Endometrium (tissue), 2 donors: ENCODE measurements at regions not wholly inside any gene's neighbourhood (a gene's known extent, or its start where the extent isn't known, plus 50 kb on each side); places are given as distances from the start of the nearest gene placed in this dataset.
"Not testable (repeated sequence)": the region's sequence is repeated elsewhere in the genome, so short reads cannot be mapped to it uniquely, and the experiment has no call there.

Experiments
- FAIRE-seq: peaks from 2 replicates; lab custom pipeline; 2012; peaks lifted over from hg19 to GRCh38; lab: Jason Lieb, UNC
- donor health status: control.
- donor health status: control.

DNA sequence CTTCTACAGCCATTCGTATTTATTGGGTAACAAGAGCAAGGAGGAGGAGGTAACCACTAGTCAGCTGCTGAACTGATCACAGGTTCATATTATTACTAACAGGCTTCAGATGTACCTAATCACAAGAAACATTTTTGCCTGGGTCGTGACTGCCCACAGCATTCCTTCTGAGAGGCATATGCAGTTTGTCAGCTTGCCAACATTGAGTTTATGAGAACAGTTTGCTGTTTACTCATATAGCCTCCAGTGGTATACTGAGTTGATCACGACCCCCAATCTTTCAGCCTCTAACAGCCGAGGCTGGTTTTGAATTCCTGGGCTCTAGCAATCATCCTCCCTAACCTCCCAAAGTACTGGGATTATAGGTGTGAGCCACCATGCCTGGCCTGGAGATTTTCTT is 693.6 kb downstream of the TLE1 start:
- no peak for FAIRE-seq

DNA sequence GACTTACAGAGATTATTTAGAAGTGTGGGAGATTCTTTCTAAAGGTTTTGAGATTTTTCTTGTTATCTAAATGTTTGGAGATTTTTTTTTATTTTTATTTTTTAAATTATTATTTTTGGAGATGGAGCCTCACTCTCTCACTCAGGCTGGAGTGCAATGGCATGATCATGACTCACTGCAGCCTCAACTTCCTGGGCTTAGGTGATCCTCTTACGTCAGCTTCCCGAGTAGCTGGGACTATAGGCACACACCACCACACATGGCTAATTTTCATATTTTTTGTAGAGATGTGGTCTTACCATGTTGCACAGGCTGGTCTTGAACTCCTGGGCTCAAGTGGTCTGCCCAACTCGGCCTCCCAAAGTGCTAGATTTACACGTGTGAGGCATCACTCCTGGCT is 694.5 kb downstream of the TLE1 start:
- FAIRE-seq: no peak

DNA sequence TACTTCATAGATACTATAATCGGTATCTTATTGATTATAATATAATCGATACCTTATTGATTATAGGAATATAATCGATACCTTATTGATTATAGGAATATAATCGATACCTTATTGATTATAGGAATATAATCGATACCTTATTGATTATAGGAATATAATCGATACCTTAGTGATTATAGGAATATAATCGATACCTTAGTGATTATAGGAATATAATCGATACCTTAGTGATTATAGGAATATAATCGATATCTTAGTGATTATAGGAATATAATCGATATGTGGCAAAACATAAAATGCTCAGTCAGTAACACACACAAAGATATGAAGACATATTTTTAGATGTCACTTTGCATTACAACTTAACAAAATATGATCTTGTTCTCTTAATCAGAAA is 703.8 kb downstream of the TLE1 start:
- FAIRE-seq: peak; percentile 95

DNA sequence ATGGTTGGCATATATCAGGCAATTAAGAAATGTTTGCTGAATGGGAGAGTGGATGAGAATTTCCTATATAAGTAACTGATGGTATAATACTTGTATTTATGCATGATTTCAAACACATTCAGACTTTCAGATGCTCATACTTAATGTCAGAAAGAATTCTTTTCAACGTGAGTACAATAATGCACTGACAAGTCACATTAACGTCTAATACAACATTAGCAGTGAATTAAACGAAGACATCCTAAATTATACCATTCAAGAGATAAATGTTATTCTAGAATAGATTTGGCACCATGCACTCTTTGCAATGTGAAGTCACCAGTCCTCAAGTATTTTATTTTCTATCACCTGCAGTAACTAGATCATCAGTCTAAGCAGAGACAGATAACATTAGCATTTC is 712.9 kb downstream of the TLE1 start:
- FAIRE-seq: no peak

DNA sequence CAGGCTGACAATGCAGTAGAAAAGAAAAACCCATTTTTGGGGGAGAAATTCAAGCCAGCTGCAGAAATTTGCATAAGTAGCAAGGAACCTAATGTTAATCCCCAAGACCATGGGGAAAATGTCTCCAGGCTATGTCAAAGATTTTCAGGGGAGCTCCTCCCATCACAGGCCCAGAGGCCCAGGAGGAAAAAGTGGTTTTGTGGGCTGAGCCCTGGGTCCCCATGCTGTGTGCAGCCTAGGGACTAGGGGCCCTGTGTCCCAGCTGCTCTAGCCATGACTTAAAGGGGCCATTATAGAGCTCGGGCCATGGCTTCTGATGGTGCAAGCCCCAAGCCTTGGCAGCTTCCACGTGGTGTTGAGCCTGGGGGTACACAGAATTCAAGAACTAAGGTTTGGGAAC is 719.0 kb downstream of the TLE1 start:
- not testable (repeated sequence) for FAIRE-seq

DNA sequence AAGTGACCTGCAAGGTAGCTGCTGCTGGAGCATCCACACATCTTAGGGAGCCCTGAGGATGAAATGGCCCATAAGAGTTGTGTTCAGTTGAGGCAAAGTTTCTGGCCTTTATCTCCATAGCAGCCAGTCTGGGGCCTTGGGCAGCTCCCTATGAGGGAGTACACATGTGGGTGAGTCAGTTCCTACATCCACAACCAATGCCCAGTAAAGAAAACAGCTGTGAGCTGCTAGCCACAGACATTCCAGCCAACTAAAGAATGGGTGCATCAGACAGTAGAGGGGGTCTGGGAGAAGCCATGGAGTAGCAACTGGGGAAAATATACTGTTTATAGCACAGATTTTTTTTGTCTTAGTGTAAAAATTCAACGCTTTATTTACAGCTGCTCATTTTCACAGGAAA is 720.7 kb downstream of the TLE1 start:
- no peak for FAIRE-seq

DNA sequence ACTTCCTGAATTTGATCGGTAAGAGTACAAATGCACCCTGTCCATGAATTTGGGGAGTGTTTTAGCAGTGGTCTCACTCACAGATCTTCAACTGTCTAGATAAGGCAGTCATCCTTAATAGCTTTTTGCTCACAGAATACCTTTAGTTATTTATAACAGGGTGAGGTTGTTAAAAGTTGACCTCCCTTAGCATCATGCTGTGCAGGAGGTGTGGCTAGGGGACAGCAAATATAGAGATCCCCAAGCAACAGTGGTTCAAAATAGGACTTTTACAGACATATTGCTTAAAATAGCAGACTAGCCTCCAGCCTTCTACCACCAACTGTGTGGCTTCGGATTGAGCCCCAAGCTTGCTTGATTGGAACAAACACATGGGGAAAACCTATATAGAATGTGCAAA is 724.4 kb downstream of the TLE1 start:
- no peak for FAIRE-seq

DNA sequence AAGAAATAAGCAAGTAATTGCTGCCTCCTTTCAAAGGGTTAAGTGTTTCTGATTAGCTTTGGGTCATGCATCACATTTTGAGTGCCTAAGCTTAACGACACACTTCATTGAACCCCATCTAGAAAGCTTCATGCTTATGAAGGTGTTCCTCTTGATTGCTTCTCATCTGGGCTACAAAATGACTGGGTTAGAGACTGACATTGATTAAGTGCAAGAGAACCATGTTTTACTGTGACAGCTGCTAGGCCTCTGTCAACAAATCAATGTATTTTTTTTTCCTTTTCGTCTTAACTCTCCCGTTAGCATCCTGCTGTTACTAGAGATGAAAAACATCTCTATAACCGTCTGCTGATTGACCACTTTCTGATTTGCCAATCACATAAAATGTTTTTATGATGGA is 725.0 kb downstream of the TLE1 start:
- no peak for FAIRE-seq

DNA sequence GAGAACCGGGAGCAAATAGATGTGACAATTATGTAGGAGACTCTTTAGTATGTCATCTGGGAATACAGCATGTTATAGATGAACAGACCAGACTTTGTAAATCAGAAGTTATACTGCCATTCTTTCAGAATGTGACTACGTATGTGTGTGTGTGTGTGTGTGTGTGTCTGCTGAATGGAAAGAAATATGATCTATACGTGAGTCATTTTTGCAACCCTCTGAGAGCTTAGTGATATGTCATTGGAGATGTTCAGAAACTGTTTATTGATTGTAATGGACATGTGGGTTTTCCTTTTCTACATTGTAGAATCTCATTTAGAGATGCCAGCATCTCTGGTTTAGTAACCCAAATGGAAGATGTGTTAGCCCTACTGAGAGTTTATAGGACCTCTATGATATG is 731.5 kb downstream of the TLE1 start:
- FAIRE-seq: no peak

DNA sequence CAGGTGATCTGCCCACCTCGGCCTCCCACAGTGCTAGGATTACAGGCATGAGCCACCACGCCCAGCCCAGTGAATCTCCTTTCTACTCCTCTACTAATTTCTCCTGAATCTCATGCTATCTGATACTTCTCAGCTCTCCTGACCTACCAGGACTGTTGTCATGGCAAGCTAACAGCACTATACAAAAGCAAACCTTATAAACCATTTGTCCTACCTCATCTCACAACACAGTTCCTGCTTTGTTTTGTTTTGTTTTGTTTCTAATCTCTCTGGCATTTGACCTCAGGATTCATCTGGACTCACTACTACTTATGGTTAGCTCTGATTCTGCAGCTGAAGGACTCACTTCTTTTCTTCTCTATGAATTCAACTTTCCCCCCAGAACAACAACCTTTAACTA is 734.8 kb downstream of the TLE1 start:
- no peak for FAIRE-seq

DNA sequence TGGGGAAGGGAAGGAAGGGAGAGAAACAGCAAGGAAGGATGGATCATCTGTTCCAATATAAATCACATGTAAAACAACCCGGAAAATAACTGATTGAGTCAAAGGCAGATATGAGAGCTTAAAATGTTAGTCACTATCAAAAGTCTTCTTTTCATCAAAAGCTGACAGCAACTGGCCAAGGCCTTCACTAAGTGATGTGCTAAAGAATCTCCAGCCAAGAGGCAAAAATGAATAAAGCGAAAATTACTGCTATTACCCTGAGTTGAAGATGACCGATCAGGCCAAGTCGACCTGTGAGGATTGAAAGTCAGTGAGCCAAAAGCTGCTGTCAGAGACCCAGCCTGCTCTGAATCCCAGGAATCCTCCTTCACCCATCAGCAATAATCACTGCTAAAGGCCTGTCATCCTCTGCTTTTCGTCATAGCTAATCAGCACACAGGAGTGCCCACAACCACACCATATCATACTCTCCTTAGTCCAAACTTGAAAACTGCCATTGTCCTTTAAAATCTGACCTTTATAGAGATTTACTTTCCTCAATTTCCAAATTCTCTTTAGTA is 736.9 kb downstream of the TLE1 start:
- FAIRE-seq: no peak

DNA sequence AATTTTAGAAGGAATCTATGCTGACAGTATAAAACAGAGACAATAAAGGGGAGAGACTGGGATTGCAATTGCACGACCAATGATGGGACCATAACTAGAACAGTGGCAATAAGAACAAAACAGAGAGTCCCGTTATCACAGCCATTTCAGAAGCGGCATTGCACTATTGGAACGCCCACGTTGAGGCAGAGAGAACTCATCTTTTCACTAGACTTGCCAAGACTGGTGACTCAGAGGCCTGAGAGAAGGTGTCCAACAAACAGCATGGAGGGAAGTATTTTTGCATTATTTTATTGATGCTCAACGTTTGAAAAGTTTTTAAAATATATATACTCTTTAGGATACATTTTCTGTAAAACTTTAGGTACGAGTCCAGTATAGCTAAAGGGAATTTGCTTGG is 737.7 kb downstream of the TLE1 start:
- FAIRE-seq: no peak

DNA sequence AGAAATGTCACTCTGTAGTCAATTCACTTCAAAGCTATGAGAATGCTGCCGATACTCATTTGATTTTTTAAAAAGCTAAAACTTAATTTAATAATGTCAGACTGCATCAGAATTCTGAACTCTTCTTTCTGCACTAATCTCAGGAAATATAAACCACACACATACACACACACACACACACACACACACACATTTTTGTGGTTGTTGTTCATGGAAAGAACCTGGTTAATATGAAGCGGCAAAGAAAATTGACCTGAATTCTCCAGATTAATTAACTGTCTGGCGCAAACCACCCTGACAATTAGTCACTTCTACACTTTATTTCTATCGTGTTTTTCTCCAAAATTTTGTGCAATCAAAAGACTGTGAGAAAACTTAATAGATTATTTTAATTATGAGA is 740.5 kb downstream of the TLE1 start:
- no peak for FAIRE-seq

DNA sequence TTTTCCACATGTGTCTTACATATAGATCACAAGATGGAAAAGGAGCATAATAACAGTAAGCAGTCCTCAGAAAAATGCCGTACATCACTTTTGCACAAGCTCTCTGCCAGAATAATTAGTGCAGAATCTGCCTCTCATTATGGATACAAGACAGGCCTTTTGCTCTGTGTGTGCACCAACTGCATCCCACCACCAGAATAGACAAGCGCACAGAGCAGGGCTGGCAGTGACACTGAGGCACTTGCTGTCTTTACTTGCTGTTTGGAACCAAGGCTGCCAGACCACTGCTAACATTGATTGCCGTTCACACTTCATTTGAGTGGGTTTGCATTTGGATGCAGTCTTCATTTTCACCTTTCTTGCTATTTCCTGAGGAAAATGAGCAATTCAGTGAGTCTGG is 741.3 kb downstream of the TLE1 start:
- FAIRE-seq: no peak

DNA sequence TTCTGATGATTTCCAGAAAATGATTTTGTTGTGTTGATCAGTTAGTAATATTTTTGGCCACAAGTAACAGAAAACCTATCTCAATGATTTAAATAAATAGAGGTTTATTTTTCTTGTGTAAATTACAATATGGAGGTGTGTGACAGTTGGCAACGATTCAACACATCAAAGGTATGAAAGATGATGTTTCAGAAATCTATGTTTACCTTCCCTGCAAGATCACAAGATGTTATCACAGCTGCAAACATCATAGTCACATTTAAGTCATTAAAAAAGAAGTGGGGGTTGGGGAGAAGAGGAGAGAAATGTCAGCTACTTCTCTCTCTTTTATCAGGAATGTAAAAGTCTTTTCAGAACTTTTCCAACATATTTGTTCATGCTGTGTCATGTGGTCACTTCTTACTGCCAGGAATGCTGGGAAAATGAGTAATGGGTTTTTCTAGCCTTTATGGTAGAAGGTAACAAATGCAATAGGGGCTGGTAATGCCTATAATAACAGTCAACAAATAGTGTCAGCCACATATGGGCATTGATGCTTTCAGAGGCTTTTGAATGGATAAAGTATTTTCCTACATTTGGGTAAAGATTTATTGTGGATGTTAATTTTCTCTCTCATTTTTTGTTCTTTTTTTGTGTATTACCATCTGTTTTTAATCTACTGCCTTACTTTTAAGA is 742.7 kb downstream of the TLE1 start:
- FAIRE-seq: peak; percentile 15

DNA sequence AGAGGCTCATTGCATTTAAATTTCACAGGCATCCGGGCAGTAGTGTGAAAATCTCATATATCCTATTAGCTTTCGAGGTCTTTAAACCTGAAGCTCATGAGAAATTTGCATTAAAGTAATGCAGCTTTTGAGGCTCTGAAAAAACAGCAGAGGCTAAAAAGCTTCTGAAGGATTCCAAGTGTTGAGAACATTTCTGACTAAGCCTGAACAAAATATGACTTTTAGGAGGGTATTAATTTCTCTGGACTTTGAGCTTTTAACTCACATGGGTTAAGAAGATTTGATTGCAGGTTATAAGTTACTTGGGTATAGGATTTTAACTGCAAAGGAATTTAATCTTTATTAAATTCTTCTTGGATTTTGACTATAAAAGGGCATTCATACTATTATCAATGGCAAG is 743.9 kb downstream of the TLE1 start:
- no peak for FAIRE-seq

DNA sequence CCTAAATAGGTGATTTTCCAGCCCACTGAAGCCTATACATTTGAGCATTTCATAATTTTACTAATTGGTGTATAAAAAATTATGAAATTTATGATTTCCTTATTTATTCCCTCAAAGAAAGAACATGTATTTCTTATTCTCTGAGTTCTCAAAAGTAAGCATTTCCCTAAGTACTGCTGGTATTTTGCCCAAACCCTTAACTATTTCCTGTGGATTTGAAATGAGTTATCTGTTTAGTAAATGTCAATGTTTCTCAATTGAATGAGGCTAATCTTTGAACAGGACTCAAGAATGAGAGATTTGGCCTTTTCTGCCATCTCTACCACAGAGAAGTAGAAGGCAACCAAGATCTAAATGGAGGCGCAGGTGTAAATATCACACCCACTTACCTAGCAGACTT is 751.7 kb downstream of the TLE1 start:
- no peak for FAIRE-seq

DNA sequence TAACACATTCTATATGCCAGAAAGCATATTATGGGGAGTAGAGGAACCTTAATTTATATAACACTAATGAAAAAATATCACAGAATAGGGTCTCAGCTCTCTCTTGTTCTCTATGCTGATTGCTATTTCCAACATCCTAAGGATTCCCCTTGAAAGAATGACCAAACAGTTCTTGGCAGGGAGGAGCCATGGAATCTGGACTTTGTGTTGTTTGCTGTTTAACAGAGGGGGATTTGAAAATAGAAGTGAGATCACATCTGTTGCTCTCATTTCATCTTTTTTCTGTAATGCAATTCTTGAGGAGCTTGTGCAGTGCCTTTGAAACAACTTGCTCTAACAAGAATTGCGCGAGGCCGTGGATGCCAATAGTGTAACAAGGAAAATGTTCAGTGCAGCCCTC is 755.3 kb downstream of the TLE1 start:
- no peak for FAIRE-seq

DNA sequence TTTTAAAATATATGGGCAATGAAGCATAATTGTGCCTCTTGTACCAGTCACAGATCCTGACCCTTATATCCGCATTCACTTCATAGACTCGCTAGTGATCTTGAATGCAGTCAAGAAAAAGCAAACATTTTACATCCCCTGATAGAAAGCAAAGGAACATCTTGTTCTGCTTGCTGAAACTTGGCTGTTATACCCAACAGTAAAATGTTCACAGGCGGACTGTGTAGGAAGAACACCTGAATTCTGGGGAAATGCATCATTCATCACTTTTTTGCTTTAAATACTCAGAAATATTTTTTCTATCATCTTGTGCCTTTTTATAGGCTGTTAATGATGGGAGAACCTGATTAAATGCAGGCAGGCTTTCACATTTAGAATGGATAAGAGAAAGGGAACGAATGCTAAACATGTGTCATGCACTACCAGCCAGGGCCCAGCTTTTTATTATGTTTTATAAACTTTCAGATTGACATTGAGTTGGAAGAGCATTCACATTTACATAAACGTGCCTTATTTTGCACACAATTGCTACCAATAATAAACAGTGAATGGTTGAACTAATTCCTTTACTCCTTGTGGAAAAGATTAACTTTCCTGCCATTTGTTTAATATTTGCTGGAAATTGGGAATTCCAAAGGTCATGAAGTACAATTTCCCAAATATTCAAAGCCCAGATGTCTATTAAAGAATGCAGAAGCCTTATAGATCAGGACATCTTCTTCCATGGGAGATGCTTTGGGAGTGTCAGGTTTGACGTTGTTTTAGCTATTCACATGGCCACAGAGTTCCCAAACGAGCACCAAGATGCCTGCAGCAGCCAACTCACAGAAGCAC is 756.2 kb downstream of the TLE1 start:
- FAIRE-seq: no peak

DNA sequence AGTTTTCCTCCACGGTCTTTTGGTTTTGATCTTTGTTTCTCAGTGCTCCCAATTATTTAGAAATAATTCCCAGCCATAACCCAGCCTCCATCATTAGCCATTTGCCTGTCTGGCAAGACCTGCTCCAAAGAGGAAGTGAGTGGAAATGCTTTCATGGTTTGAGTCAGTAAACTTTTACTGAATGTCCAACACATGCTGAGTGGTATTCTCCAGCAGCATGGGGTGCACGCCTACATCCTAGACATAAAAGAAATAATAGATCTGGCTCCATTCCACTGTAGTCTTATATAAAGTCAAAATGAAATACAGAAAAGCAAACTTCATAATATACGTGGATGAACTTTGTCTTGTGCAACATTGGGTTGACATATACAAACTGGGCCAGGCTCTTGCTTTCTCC is 757.2 kb downstream of the TLE1 start:
- no peak for FAIRE-seq

DNA sequence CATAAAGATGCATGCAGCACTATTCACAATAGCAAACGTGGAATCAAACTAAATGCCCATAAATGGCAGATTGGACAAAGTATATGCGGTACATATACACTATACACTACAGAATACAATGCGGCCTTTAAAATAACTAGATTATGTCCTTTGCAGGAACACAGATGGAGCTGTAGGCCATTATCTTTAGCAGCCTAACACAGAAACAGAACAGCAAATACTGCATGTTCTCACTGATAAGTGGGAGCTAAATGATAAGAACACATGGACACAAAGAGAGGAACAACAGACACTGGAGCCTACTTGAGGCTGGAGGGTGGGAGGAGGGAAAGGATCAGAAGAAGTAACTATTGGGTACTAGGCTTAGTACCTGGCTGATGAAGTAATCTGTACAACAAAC is 758.2 kb downstream of the TLE1 start:
- FAIRE-seq: no peak

DNA sequence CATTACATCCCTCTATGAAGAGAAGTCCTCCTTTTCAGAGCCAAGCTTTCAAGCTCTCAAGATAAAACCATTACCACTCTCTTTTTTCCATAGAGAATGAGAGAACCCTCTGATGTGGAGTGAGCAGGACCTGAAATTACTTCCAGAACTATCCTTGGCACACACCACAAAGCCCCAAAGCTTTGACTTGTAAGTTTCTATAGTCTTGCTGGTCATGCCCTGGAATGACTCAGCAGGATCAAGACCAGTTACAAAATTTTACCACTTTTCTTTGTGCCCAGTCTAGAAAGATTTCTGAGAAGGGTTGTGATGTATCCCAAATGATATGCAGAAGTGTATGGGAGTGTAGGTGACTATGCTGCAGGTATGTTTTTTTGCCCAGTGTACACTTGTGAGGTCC is 760.6 kb downstream of the TLE1 start:
- FAIRE-seq: no peak

DNA sequence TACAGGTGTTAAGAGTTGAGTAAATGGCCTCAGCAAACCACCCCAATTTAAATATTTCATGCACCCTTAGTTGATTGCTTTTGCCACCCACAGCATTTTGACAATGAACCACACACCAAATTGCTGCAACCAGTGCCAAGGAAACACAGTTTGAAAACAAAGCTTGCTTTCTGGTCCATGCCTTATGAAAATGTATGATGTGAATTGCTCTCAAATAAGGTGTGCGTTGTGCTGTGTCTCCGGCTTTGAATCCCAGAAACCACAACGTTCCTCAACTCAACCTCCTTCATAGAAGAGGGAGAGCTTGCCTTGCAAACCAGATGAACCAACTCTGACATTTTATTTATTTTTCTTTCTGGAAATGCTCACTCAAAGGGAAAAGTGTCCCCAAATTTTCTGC is 762.7 kb downstream of the TLE1 start:
- FAIRE-seq: no peak

DNA sequence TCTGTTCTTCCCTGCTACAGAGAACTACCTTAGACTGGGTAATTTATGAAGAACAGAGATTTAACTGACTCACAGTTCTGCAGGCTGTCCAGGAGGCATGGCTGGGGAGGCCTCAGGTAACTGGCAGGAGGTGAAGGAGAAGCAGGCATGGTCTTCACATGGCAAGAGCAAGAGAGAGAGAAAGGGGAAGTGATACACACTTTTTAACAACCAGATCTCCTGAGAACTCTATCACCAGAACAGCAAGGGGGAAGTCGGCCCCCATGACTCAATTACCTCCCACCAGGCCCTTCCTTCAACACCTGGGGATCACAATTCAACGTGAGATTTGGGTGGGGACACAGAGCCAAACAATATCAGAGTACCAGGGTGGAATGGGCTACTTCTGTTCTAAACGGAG is 766.8 kb downstream of the TLE1 start:
- no peak for FAIRE-seq
